HG03103 (cell line): ENCODE measurements at regions not wholly inside any gene's neighbourhood (a gene's known extent, or its start where the extent isn't known, plus 50 kb on each side); places are given as distances from the start of the nearest gene placed in this dataset.

Experiments used
- ATAC-seq: cut with Tn5 transposase; IDR thresholded peaks from one replicate; pipeline ENCODE4 v1.9.1; 2021; ENCODE audit warnings: low read depth; ENCODE audit not compliant: unreplicated experiment

GRCh38 chr4:151928112-151928511 lies 167.3 kb upstream of the GATB start:
- no peak for ATAC-seq

- no peak for ATAC-seq
Measured at GRCh38 chr4:151922811-151923210, 162.0 kb upstream of the GATB start.

GRCh38 chr4:151922306-151922705 lies 161.5 kb upstream of the GATB start:
- ATAC-seq: no peak

- ATAC-seq: no peak
Measured at GRCh38 chr4:151921811-151922210, 161.0 kb upstream of the GATB start.

- no peak for ATAC-seq
Measured at GRCh38 chr4:151921386-151921785, 160.6 kb upstream of the GATB start.

- no peak for ATAC-seq
Measured at GRCh38 chr4:151917145-151917734, 156.4 kb upstream of the GATB start.

GRCh38 chr4:151912632-151913031 lies 151.8 kb upstream of the GATB start:
- ATAC-seq: no peak

GRCh38 chr4:151911970-151912369 lies 151.2 kb upstream of the GATB start:
- ATAC-seq: no peak

GRCh38 chr4:151908734-151909497 lies 148.1 kb upstream of the GATB start:
- no peak for ATAC-seq

GRCh38 chr4:151908201-151908600 lies 147.4 kb upstream of the GATB start:
- no peak for ATAC-seq

- no peak for ATAC-seq
Measured at GRCh38 chr4:151906438-151906837, 145.6 kb upstream of the GATB start.

- peak; percentile 91 for ATAC-seq
Measured at GRCh38 chr4:151905197-151905596, 144.4 kb upstream of the GATB start.

GRCh38 chr4:151901631-151902030 lies 140.8 kb upstream of the GATB start:
- ATAC-seq: no peak

GRCh38 chr4:151896880-151897279 lies 136.1 kb upstream of the GATB start:
- ATAC-seq: no peak

- no peak for ATAC-seq
Measured at GRCh38 chr4:151895671-151896070, 134.9 kb upstream of the GATB start.

GRCh38 chr4:151894246-151894645 lies 133.4 kb upstream of the GATB start:
- ATAC-seq: no peak

- ATAC-seq: no peak
Measured at GRCh38 chr4:151888367-151888866, 127.6 kb upstream of the GATB start.

- ATAC-seq: peak; percentile 32
Measured at GRCh38 chr4:151887816-151888180, 127.0 kb upstream of the GATB start.

- peak; percentile 66 for ATAC-seq
Measured at GRCh38 chr4:151887031-151887815, 126.4 kb upstream of the GATB start.

- no peak for ATAC-seq
Measured at GRCh38 chr4:151885123-151885522, 124.3 kb upstream of the GATB start.

- ATAC-seq: no peak
Measured at GRCh38 chr4:151883747-151884146, 122.9 kb upstream of the GATB start.
